Type B pancreatic cell (in vitro differentiated cells): ENCODE measurements at regions not wholly inside any gene's neighbourhood (a gene's known extent, or its start where the extent isn't known, plus 50 kb on each side); places are given as distances from the start of the nearest gene placed in this dataset.
"Not testable (repeated sequence)": the region's sequence is repeated elsewhere in the genome, so short reads cannot be mapped to it uniquely, and the experiment has no call there.

ENCODE experiments used
- DNase-seq: peaks from one replicate; pipeline ENCODE4 v3.0.0; 2021; ENCODE audit warnings: mixed read lengths; ENCODE audit not compliant: unreplicated experiment; ENCODE audit errors: extremely low spot score
- H3K27ac Mint-ChIP-seq: 2 replicates; pipeline ENCODE4 v1.8.0; 2021; ENCODE audit warnings: mild to moderate bottlenecking, mixed read lengths
- H3K27me3 Mint-ChIP-seq: 2 replicates; pipeline ENCODE4 v1.8.0; 2021; ENCODE audit warnings: mixed read lengths
- H3K36me3 Mint-ChIP-seq: 2 replicates; pipeline ENCODE4 v1.8.0; 2021; ENCODE audit warnings: mixed read lengths
- H3K4me1 Mint-ChIP-seq: one replicate; pipeline ENCODE4 v1.8.0; 2021; ENCODE audit warnings: mixed read lengths; ENCODE audit not compliant: unreplicated experiment
- H3K4me3 Mint-ChIP-seq: 2 replicates; pipeline ENCODE4 v1.8.0; 2021; ENCODE audit warnings: mild to moderate bottlenecking, mixed read lengths
- H3K9me3 Mint-ChIP-seq: 2 replicates; pipeline ENCODE4 v1.8.0; 2021; ENCODE audit warnings: mixed read lengths
- CTCF ChIP-seq: fragments of 200-600 bp; sonication (generic); conservative IDR thresholded peaks from 2 replicates; pipeline ENCODE4 v1.5.0; 2021; ENCODE audit warnings: antibody characterized with exemption, mild to moderate bottlenecking

GRCh38 chr19:34620134-34620533 is 56.8 kb downstream of the SCGB2B2 start:
- H3K4me3 Mint-ChIP-seq, H3K27me3 Mint-ChIP-seq, H3K27ac Mint-ChIP-seq, DNase-seq, H3K4me1 Mint-ChIP-seq, H3K36me3 Mint-ChIP-seq: not testable (repeated sequence)
- H3K9me3 Mint-ChIP-seq, result peaks cover 13% of the 10 kb centered on the region

GRCh38 chr19:34618410-34618809 is 58.5 kb downstream of the SCGB2B2 start:
- no peak for DNase-seq
- Mint-ChIP-seq H3K27ac (no peak overlapping the region), H3K36me3 (no peaks in the 10 kb centered on the region), H3K4me1 (no peaks in the 10 kb centered on the region), H3K9me3 (peaks cover 17% of the 10 kb centered on the region), H3K4me3 (no peak overlapping the region), H3K27me3 (no peaks in the 10 kb centered on the region)
- TF ChIP-seq CTCF, result no peak

GRCh38 chr19:34617996-34618395 is 59.0 kb downstream of the SCGB2B2 start:
- not testable (repeated sequence) for H3K36me3 Mint-ChIP-seq, H3K4me1 Mint-ChIP-seq, H3K4me3 Mint-ChIP-seq, DNase-seq, H3K27me3 Mint-ChIP-seq, H3K27ac Mint-ChIP-seq
- H3K9me3 Mint-ChIP-seq, result peaks cover 18% of the 10 kb centered on the region

GRCh38 chr19:34603003-34603402 is 74.0 kb downstream of the SCGB2B2 start:
- no peaks in the 10 kb centered on the region for H3K4me1 Mint-ChIP-seq
- H3K27ac Mint-ChIP-seq, result no peak overlapping the region
- no peak for DNase-seq
- H3K27me3 Mint-ChIP-seq, result no peaks in the 10 kb centered on the region
- H3K36me3 Mint-ChIP-seq, result no peaks in the 10 kb centered on the region
- H3K9me3 Mint-ChIP-seq, result peaks cover 8% of the 10 kb centered on the region
- no peak for TF ChIP-seq CTCF
- H3K4me3 Mint-ChIP-seq, result no peak overlapping the region

GRCh38 chr19:34601071-34601470 is 75.9 kb downstream of the SCGB2B2 start:
- H3K27me3 Mint-ChIP-seq, result no peaks in the 10 kb centered on the region
- no peaks in the 10 kb centered on the region for H3K36me3 Mint-ChIP-seq
- no peak for TF ChIP-seq CTCF
- no peak overlapping the region for H3K27ac Mint-ChIP-seq
- no peak for DNase-seq
- H3K4me3 Mint-ChIP-seq, result no peak overlapping the region
- peaks cover 3% of the 10 kb centered on the region for H3K9me3 Mint-ChIP-seq
- no peaks in the 10 kb centered on the region for H3K4me1 Mint-ChIP-seq

- Mint-ChIP-seq H3K36me3 (no peaks in the 10 kb centered on the region), H3K4me3 (no peak overlapping the region), H3K27me3 (no peaks in the 10 kb centered on the region), H3K27ac (no peak overlapping the region), H3K4me1 (no peaks in the 10 kb centered on the region), H3K9me3 (peaks cover 3% of the 10 kb centered on the region)
- no peak for TF ChIP-seq CTCF
- DNase-seq, result no peak
Measured at GRCh38 chr19:34600366-34600765, 76.6 kb downstream of the SCGB2B2 start.
